Stimulated activated CD4-positive, alpha-beta T cell treated with anti-CD3 and anti-CD28 coated beads, Interleukin-2, amount 100 ng/mL, for 24 hours (primary cell): ENCODE measurements at regions not wholly inside any gene's neighbourhood (a gene's known extent, or its start where the extent isn't known, plus 50 kb on each side); places are given as distances from the start of the nearest gene placed in this dataset.
"Not testable (repeated sequence)": the region's sequence is repeated elsewhere in the genome, so short reads cannot be mapped to it uniquely, and the experiment has no call there.

Source experiments
- DNase-seq, 2 donors: peaks; one replicate each; pipeline ENCODE4 v3.0.0-alpha.2; 2020

DNA sequence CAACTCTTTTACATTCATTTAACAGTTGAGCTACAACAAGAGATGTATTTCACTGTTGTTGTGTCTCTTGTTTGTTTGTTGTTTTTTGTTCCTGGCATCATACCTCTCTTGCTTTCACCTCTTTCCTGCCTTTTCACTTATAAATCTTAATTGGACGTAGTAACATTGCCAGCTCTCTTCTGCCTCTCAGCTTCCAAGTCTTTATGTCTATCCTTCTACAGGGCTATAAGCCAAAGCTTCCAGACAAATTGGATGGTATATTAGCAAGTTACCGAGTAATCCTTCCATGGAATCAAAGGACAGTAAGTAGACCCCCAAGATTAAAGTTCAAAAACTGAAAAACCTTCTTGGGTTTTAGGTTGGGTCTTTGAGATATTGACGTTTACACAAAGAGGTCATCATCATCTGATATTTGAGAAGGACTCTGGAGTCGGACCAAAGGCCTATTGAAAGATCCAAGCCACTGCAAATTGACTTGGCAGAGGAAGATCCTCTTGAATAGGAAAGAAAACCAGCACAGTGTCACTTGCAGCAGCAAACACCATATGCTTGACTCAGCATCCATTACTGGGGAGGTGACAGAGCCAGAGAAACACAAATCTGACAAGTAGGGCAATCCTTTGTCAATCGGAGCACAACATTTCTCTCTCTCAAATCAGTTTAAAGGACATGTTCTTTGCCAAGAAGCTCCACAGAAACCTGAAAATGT, 648.5 kb upstream of the NR2F2 start:
- no peak for DNase-seq

GRCh38 chr15:95684126-95684525, 646.4 kb upstream of the NR2F2 start:
- no peak for DNase-seq

DNA sequence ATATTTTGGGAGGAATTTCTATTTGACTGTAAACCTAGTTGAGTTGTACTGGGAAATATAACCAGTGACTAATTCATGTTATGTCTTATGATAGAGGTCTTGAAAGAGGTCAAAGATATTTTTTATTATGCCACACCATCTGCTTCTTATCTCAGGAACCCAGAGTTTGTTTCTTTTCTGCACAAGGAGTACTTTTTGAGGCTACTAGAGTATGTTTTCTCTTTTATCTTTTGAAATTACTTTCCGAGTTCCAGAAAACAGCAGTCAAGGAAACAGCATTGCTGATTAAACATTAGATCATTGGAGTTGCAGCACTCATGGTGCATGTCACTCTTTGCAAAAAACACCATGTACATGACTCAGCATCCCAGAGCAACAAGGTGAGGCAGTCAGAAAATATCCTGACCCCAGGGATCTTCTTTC, 645.8 kb upstream of the NR2F2 start:
- DNase-seq = no peak

GRCh38 chr15:95687061-95687460, 643.4 kb upstream of the NR2F2 start:
- DNase-seq = no peak

- no peak for DNase-seq
These were observed 642.8 kb upstream of the NR2F2 start for GRCh38 chr15:95687686-95688085.

DNA sequence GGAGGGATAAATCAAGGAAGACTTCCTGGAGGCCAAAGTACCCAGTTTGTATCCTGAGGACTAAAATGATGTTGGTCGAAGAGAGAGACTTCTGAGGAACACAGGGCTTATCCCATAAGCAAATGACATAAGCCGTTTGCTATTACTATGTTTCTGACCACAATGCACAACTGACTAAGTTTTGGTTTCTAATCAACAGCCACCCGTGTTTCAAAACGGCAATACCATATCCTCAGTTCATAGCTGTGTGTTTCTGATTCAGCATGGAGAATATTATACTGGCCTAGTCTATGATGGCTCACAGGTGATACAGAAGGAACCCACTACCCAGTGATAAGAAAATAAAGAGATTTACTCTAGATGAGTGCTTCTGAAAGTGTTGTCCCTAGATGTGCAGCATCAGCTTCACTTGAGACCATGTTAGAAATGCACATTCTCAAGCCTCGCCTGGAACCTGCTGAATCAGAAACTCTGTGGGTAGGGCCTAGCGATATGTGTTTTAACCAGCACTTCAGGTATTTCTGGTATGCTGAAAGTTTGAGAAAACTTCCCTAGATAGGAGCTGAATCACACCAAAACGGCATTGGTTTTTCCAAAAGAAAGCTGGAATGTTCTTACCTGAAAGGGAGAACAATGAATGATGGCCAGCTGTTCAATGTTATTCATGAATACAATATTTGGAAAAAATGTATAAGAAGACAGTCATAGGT, 639.7 kb upstream of the NR2F2 start:
- DNase-seq = no peak

DNA sequence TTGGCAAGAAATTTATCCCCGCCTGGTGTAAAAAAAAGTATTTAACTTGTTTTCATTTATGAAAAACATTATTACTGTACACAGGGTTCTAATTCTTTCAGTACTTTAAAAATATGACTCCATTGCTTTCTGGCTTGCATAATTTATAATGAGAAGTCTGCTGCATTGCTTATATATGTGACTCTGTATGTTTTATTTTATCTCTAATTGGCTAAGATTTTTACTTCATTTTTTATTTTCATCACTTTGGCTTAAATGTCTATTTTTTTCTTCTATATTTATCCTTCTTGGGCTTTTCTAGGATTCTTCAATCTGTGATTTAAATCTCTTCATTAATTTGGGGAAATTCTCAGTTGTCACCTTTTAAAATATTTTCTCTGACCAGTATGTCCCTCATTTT, 636.6 kb upstream of the NR2F2 start:
- DNase-seq = no peak

DNA sequence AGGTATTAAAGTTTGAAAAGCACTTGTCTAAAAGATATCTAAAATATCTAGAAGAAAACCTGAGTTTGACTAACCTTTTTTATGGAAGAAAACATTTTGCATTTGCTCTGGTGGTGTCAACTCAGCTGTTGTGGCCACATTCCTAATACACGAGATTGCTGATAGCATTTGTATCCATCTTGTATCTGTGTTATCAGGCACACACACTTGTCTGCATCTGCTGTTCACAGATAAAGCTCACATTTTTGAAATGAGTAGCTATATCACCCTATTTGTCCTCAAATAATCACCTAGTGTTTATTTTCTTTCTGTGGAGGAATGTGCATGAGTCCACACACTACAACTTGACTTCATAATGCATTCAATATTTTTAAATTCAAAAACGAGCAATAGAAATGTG, 632.3 kb upstream of the NR2F2 start:
- DNase-seq = no peak

DNA sequence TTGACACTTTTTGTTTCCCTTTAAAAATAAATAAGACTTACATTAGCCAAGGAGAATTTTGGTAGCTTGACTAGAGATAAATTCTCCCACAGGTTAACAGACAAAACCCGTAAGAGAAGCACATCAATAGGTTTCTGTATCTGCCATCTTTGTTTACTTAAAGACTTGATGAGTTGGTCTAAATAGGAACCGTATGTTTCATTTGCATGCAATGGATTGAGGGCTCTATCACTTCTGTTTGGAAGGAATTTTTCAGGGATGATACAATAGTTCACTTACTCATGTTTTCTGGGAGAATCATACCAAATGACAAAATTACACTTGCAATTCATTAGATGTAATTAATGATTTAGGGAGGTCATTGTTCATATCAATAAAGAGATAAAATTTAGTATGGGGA, 631.5 kb upstream of the NR2F2 start:
- DNase-seq = no peak

- DNase-seq = no peak
These were observed 630.9 kb upstream of the NR2F2 start for GRCh38 chr15:95699578-95699977.

GRCh38 chr15:95700692-95701091, 629.8 kb upstream of the NR2F2 start:
- DNase-seq = not testable (repeated sequence)

GRCh38 chr15:95701410-95701809, 629.1 kb upstream of the NR2F2 start:
- no peak for DNase-seq

- DNase-seq = no peak
These were observed 620.4 kb upstream of the NR2F2 start for GRCh38 chr15:95709959-95710695.

DNA sequence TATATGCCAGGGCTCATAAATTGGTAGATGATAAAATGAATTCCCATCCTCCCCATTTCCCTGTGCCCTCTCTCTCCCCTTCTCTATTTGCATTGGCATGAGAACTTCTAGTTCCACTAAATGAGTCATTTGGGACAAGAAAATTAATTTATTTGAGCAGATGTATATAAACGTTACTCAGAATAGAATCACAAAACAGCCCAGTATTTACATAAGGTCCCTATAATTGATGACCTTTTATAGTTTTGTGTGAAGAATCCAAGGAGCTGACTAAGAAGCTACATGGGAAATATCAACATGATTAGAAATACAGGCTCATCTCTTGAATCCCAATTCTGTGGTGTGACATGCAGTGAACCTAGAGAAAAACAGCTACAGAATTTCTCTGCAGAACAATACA, 617.7 kb upstream of the NR2F2 start:
- no peak for DNase-seq

- no peak for DNase-seq
These were observed 617.2 kb upstream of the NR2F2 start for GRCh38 chr15:95713324-95713723.

GRCh38 chr15:95715116-95715903, 615.2 kb upstream of the NR2F2 start:
- DNase-seq = no peak

DNA sequence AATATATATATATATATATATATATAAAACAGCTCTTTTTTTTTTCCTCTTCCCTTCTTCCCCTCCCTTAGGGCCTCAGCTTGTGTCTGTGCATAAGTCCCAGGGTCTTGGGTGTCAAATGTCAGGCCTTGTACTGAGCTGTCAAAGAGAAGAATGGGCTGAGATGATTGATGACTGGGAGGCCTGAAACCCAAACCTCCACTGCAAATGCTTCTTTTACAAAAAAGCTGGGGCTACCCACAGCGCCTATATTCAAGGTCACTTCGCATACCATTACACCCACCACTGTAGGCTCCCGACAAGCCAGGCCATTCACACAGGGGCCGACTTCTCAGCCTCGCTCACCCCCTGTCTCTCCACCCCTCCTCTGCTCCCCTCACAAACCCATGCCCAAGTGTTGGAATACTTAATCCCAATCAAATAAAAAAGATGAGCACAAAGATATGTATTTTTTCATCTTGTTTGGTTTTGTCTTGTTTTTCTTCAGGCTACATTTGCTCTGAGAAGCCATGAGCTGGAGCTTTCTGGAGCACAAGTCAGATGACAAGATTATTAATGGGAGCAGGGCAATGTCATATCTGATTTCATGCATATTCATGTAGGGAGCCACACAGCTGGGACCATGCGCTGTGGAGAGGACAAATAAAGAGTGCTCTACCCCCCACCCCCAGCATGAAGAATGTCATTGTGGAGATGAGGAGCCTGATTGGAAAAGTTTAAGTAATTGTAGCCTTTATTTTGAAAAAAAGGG, 614.4 kb upstream of the NR2F2 start:
- no peak for DNase-seq

DNA sequence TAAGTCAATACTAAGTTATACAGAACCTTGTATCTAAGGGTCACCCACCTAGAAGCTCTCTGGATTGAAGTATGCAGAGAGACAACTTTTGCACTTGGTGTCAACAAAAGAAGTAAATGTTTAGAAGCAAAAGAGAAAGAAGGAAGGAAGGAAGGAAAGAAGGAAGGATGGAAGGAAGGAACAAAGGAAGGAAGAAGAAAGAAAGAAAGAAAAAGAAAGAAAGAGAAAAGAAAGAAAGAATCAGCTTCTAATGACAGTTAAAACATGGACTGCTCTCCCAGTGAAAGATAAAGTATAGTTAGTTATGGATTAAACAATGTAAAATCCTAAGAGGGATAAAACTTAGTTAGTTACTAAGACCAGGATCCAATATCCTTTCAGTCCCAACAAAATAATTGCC, 613.8 kb upstream of the NR2F2 start:
- no peak for DNase-seq

GRCh38 chr15:95718441-95718840, 612.1 kb upstream of the NR2F2 start:
- DNase-seq = no peak

DNA sequence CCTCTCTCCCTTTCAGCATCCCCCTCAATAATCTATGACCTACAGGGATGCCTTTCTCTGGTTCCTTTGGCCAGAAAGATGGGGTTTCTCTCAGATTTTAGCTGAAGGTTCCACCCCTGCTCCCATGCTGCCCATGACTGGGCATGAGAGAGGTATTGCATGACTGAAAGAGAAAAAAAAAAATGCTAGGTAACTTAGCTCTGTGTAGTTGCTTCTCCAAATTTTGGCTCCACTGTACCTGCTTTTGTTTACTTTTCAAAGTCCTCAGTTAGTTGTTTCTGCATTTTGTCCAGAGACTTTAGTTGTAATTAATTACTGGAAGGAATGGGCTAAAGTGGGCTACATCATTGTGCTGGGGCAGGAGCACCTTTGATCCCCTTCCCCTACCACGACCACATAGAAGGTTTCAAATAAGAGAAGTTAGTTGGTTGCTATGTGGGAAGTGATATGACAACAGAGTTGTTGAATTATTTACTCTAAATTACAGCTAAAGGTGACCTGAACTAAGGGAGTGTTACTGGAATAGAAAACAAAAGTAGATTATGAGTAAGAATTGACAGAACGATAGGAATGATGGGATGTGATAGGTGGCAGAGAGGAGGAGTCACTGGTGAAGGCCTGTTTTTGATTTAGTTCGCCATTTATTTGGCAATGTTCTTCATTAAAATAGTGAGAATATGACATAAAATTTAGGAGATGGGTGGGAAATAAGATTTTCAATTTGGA, 605.4 kb upstream of the NR2F2 start:
- DNase-seq = no peak

DNA sequence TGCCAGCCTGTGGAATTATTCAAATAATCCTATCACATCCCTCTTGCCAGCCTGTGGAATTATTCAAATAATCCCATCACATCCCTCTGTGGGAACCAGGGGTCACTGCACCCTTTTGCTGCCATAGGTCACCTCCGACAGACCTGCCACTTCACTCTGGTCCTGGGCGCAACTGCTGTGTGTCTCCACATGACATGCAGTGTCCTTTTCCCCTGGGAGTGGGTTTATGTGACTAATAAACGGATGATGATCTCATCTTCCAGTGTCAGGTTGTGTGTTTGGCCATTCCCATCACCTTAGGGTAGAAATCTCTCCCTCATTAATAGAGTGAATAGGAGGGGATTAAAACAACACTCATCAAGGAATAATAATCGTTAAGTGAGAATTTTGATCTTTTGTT, 603.6 kb upstream of the NR2F2 start:
- no peak for DNase-seq

GRCh38 chr15:95733931-95734330, 596.6 kb upstream of the NR2F2 start:
- no peak for DNase-seq
